Activated CD8-positive, alpha-beta memory T cell treated with anti-CD3 and anti-CD28 coated beads, Interleukin-2, amount 10 ng/mL, durations not matched to agents 7 days and 5 days (primary cell): ENCODE measurements at regions not wholly inside any gene's neighbourhood (a gene's known extent, or its start where the extent isn't known, plus 50 kb on each side); places are given as distances from the start of the nearest gene placed in this dataset.

Experiments
- ATAC-seq: fragments of 150-1000 bp; cut with Tn5 transposase; one replicate; pipeline ENCODE4 v1.10.0; 2021; ENCODE audit warnings: moderate library complexity
- CTCF ChIA-PET: fragments of 350-600 bp; sonication (Branson Sonifier 250); formaldehyde crosslinking; loops from one replicate; lab custom pipeline; 2021; ENCODE audit warnings: antibody characterized with exemption; lab: Charles Lee
- DNase-seq: peaks from one replicate; pipeline ENCODE4 v3.0.0-alpha.2; 2020
- H3K27ac Mint-ChIP-seq: one replicate; pipeline ENCODE4 v1.8.0; 2021; ENCODE audit warnings: mild to moderate bottlenecking, mixed read lengths
- H3K27me3 Mint-ChIP-seq: one replicate; pipeline ENCODE4 v1.8.0; 2021; ENCODE audit warnings: mixed read lengths
- H3K36me3 Mint-ChIP-seq: one replicate; pipeline ENCODE4 v1.8.0; 2021; ENCODE audit warnings: mild to moderate bottlenecking, mixed read lengths
- H3K4me1 Mint-ChIP-seq: one replicate; pipeline ENCODE4 v1.8.0; 2021; ENCODE audit warnings: mixed read lengths
- H3K4me3 Mint-ChIP-seq: one replicate; pipeline ENCODE4 v1.8.0; 2021; ENCODE audit warnings: mild to moderate bottlenecking, moderate library complexity, mixed read lengths
- H3K9me3 Mint-ChIP-seq: one replicate; pipeline ENCODE4 v1.8.0; 2022; ENCODE audit warnings: low read depth, mixed read lengths

GRCh38 chr9:13728131-13728530 is 448.6 kb upstream of the MPDZ start:
- Mint-ChIP-seq H3K36me3 (no peaks in the 10 kb centered on the region), H3K27ac (no peak overlapping the region), H3K27me3 (no peaks in the 10 kb centered on the region), H3K4me3 (no peak overlapping the region), H3K9me3 (peaks cover 6% of the 10 kb centered on the region), H3K4me1 (no peaks in the 10 kb centered on the region)
- CTCF ChIA-PET, result no interaction called here
- DNase-seq (no peak), ATAC-seq (no peak)

GRCh38 chr9:13726746-13727145 is 447.3 kb upstream of the MPDZ start:
- H3K27ac Mint-ChIP-seq, result no peak overlapping the region
- H3K36me3 Mint-ChIP-seq, result no peaks in the 10 kb centered on the region
- no peaks in the 10 kb centered on the region for H3K27me3 Mint-ChIP-seq
- H3K4me3 Mint-ChIP-seq, result no peak overlapping the region
- no peak for ATAC-seq
- no peaks in the 10 kb centered on the region for H3K4me1 Mint-ChIP-seq
- peaks cover 9% of the 10 kb centered on the region for H3K9me3 Mint-ChIP-seq
- no peak for DNase-seq
- CTCF ChIA-PET, result no interaction called here

DNA sequence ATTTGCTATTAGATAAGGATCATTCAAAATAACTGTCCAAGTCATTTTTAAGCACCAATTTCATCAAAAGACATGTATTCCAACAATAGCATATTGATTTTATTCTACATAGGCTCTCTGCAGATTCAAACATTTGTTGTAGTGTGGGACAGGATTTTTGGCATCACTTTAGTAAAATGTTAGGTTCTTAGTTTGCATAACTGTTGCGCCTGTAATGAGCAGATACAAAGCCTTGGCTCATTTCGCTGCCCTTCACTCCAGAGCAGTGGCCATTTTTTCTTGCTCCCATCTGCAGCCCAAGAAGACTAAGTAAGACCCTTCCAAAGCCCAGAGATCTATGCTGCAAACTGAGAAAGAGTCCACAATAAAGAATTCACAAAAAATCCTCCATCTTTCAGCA is 446.0 kb upstream of the MPDZ start:
- ATAC-seq (no peak), DNase-seq (no peak)
- no peaks in the 10 kb centered on the region for H3K27me3 Mint-ChIP-seq
- H3K9me3 Mint-ChIP-seq, result peaks cover 9% of the 10 kb centered on the region
- CTCF ChIA-PET, result no interaction called here
- H3K4me1 Mint-ChIP-seq, result no peaks in the 10 kb centered on the region
- H3K27ac Mint-ChIP-seq, result no peak overlapping the region
- no peaks in the 10 kb centered on the region for H3K36me3 Mint-ChIP-seq
- no peak overlapping the region for H3K4me3 Mint-ChIP-seq

DNA sequence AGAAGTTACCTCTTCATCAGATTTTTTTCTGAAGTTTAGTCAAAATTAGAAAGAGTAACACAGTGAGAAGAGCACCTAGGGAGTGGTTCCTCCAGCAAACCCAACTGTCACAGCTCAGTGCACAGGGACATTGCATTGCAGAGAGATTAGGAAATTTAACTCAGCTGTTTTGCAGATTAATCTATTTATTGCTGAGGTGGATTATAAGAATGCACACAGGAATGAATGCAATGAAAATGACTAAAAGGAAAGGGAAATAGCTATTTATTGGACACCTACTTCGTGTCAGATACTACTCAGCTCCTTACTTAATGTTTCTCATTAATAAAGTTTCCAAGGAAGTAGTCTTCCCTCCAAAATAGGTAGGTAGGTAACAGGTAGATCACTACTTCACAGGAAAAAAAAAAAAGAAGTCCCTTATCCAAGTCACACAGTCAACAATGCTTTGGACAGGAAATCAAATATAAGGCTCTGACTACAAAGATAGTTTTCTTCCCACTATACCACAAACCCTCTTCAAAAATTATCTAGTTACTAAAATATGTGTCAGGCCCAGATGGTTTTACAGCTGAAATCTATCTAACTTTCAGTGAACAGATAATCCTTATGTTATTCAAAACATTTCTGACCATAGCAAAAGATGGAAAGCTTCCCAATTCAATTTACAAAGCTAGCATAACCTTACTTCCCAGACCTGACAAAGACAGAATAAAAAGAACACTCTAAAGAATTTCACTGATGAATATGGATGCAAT is 442.2 kb upstream of the MPDZ start:
- Mint-ChIP-seq H3K27me3 (no peaks in the 10 kb centered on the region), H3K9me3 (peaks cover 5% of the 10 kb centered on the region), H3K4me1 (no peaks in the 10 kb centered on the region), H3K27ac (no peak overlapping the region), H3K36me3 (no peaks in the 10 kb centered on the region), H3K4me3 (no peak overlapping the region)
- no peak for ATAC-seq
- no peak for DNase-seq
- CTCF ChIA-PET, result interaction anchor here (0.6 kb wide), 1 partner anchor 426 kb away, joined by 3 read pairs; no protein-coding TSS in a partner anchor

GRCh38 chr9:13719981-13720676 is 440.6 kb upstream of the MPDZ start:
- CTCF ChIA-PET, result no interaction called here
- Mint-ChIP-seq H3K4me1 (no peaks in the 10 kb centered on the region), H3K9me3 (peaks cover 5% of the 10 kb centered on the region), H3K27ac (no peak overlapping the region), H3K4me3 (no peak overlapping the region), H3K36me3 (no peaks in the 10 kb centered on the region), H3K27me3 (no peaks in the 10 kb centered on the region)
- ATAC-seq, result no peak
- DNase-seq, result no peak

DNA sequence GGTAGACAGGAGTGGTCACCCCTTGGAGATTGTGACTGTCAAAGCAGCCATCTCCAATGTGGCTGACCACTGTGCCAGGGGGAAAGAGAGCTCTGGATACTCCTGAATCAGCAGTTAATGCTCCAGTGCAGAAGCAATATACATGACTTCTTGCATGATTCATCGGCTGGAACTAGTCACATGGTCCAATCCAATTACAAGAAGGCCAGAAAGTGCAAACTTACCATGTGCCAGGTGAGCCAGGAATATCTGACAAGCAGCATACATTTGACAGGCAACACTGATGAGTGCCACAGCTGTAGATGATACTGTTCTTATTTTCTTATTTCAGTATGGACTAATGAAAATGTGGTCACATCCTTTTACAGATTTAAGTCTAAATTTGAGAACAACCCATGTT is 440.0 kb upstream of the MPDZ start:
- Mint-ChIP-seq H3K36me3 (no peaks in the 10 kb centered on the region), H3K27ac (no peak overlapping the region), H3K4me3 (no peak overlapping the region), H3K27me3 (no peaks in the 10 kb centered on the region), H3K4me1 (no peaks in the 10 kb centered on the region), H3K9me3 (peaks cover 5% of the 10 kb centered on the region)
- CTCF ChIA-PET, result no interaction called here
- DNase-seq (no peak), ATAC-seq (no peak)

- Mint-ChIP-seq H3K4me3 (no peak overlapping the region), H3K27me3 (no peaks in the 10 kb centered on the region), H3K27ac (no peak overlapping the region), H3K36me3 (no peaks in the 10 kb centered on the region), H3K4me1 (no peaks in the 10 kb centered on the region), H3K9me3 (peaks cover 3% of the 10 kb centered on the region)
- ATAC-seq, result no peak
- CTCF ChIA-PET, result no interaction called here
- DNase-seq, result no peak
Measured at GRCh38 chr9:13718539-13718938, 439.0 kb upstream of the MPDZ start.

DNA sequence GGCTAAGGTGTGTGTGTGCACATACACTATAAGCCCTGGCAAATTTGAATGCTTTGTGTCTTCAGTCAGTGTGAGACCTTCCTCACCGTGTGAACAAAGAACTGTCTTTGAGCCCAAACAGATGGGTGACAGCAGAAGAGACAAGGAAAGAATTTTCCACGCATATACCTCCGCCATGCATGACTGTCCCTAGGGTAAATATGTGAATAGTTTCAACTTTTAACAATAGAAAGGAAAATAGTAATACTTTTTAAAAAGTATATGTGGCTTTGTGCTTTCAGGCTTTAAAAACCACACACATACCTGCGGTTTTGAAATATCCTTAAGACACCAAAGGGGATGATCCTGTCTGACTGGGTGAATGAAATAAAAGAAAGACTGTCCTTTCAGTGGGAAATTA is 438.6 kb upstream of the MPDZ start:
- no peak for ATAC-seq
- no peak overlapping the region for H3K27ac Mint-ChIP-seq
- H3K4me3 Mint-ChIP-seq, result no peak overlapping the region
- no peaks in the 10 kb centered on the region for H3K4me1 Mint-ChIP-seq
- peaks cover 3% of the 10 kb centered on the region for H3K9me3 Mint-ChIP-seq
- DNase-seq, result no peak
- no peaks in the 10 kb centered on the region for H3K36me3 Mint-ChIP-seq
- H3K27me3 Mint-ChIP-seq, result no peaks in the 10 kb centered on the region
- CTCF ChIA-PET, result no interaction called here

DNA sequence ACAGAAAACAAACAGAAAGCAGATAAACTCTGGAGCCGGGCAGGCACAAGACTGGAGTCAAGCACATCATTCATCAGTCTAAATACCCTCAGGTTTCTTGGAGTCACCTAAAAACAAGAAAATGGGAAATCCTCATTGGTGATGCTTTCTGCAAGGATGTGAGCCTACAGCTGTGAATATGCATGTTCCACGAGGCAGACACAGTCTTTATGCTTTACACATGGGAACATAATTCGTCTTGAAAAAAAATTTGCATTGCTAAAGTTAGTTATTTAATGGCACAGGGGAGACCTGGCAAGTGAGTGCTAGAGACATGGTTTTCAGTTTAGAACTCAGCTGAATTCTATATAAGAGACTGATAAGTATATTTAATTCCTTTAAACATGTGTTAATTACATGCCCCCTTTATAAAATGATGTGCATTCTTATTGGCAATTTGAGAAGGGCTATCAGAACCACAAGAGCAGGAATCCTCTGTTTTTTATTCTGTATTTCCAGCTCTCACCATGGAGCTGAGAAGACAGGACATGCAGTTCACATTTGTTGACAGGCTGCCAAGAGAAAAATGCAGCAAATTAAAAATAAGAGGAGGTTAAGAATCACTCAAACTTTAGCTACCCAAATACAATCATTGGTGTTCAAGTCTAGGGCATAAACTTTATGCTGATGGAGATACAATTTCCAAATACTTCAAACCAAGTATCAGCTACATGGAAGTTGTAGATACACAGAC is 438.0 kb upstream of the MPDZ start:
- Mint-ChIP-seq H3K4me1 (no peaks in the 10 kb centered on the region), H3K27me3 (no peaks in the 10 kb centered on the region), H3K27ac (no peak overlapping the region), H3K4me3 (no peak overlapping the region), H3K36me3 (no peaks in the 10 kb centered on the region), H3K9me3 (peaks cover under 1% of the 10 kb centered on the region)
- CTCF ChIA-PET, result no interaction called here
- ATAC-seq, result no peak
- no peak for DNase-seq

GRCh38 chr9:13716601-13717321 is 437.3 kb upstream of the MPDZ start:
- no peak for ATAC-seq
- H3K36me3 Mint-ChIP-seq, result no peaks in the 10 kb centered on the region
- CTCF ChIA-PET, result no interaction called here
- peaks cover 3% of the 10 kb centered on the region for H3K9me3 Mint-ChIP-seq
- DNase-seq, result no peak
- H3K4me1 Mint-ChIP-seq, result no peaks in the 10 kb centered on the region
- H3K27me3 Mint-ChIP-seq, result no peaks in the 10 kb centered on the region
- H3K4me3 Mint-ChIP-seq, result no peak overlapping the region
- H3K27ac Mint-ChIP-seq, result no peak overlapping the region

GRCh38 chr9:13716090-13716489 is 436.6 kb upstream of the MPDZ start:
- H3K27ac Mint-ChIP-seq, result no peak overlapping the region
- CTCF ChIA-PET, result no interaction called here
- H3K36me3 Mint-ChIP-seq, result no peaks in the 10 kb centered on the region
- ATAC-seq (no peak), DNase-seq (no peak)
- no peaks in the 10 kb centered on the region for H3K4me1 Mint-ChIP-seq
- H3K9me3 Mint-ChIP-seq, result peaks cover 3% of the 10 kb centered on the region
- no peaks in the 10 kb centered on the region for H3K27me3 Mint-ChIP-seq
- no peak overlapping the region for H3K4me3 Mint-ChIP-seq

- H3K9me3 Mint-ChIP-seq, result peaks cover 3% of the 10 kb centered on the region
- no peak overlapping the region for H3K4me3 Mint-ChIP-seq
- H3K27me3 Mint-ChIP-seq, result no peaks in the 10 kb centered on the region
- DNase-seq (no peak), ATAC-seq (no peak)
- no peaks in the 10 kb centered on the region for H3K4me1 Mint-ChIP-seq
- H3K27ac Mint-ChIP-seq, result no peak overlapping the region
- no peaks in the 10 kb centered on the region for H3K36me3 Mint-ChIP-seq
- CTCF ChIA-PET, result no interaction called here
Measured at GRCh38 chr9:13715430-13715829, 435.9 kb upstream of the MPDZ start.
